ENCODE measurements at regions not wholly inside any gene's neighbourhood (a gene's known extent, or its start where the extent isn't known, plus 50 kb on each side); places are given as distances from the start of the nearest gene placed in this dataset.

DNA sequence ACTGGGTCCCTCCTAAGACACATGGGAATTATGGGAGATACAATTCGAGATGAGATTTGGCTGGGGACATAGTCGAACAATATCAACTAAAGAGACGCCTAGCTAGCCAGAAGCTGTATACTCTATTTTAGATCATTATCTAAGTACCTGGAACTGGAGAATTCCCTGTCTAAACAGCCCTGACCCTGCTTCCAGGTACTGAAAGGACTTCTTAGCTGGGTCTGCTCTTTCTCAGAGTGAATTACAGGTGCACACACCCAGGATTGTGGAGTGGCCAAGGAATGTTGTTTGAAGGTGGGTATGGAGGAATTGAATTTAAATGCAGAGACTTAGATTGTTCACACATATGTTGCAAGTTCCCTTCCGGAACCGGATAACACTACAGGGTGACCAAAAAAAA, 733.0 kb downstream of the RPS29 start:
- Histone ChIP-seq H3K36me3 (replicated peaks in 1 of 2; ENCODE audit: control insufficient read depth in 1 of 2, insufficient read depth in 2 of 2, low read length in 2 of 2) (no peaks in the 10 kb centered on the region), H3K9ac (ENCODE audit: insufficient read depth, low read length, poor library complexity, severe bottlenecking) (no peak overlapping the region), H3K4me2 (replicated peaks; ENCODE audit: extremely low read depth, low read length, poor library complexity, severe bottlenecking) (no peak overlapping the region), H3K4me3 (replicated peaks in 1 of 3; ENCODE audit: low read depth in 2 of 3, low read length in 3 of 3) (no peak overlapping the region), H4K20me1 (ENCODE audit: insufficient read depth, low read length) (no peaks in the 10 kb centered on the region), H3K4me1 (ENCODE audit: control insufficient read depth in 1 of 2, insufficient read depth in 2 of 2, low read length in 2 of 2) (no peaks in the 10 kb centered on the region), H3K27me3 (ENCODE audit: control insufficient read depth in 2 of 2, insufficient read depth in 2 of 2, low read length in 2 of 2) (no peaks in the 10 kb centered on the region), H3K27ac (ENCODE audit: low read depth in 1 of 2, low read length in 2 of 2) (no peak overlapping the region), H3K9me3 (replicated peaks in 1 of 2; ENCODE audit: control insufficient read depth in 1 of 2, insufficient read depth in 1 of 2, low read length in 2 of 2) (no peaks in the 10 kb centered on the region), H3K79me2 (ENCODE audit: insufficient read depth, low read length) (no peaks in the 10 kb centered on the region), H2AFZ (ENCODE audit: insufficient read depth, low read depth, low read length, poor library complexity, severe bottlenecking) (no peak overlapping the region)
- intact Hi-C loops (cut with micrococcal nuclease): no loop called here
- DNase-seq: no peak
- H3K4me1 Mint-ChIP-seq: no peaks in the 10 kb centered on the region
- TF ChIP-seq, protein P1, sequence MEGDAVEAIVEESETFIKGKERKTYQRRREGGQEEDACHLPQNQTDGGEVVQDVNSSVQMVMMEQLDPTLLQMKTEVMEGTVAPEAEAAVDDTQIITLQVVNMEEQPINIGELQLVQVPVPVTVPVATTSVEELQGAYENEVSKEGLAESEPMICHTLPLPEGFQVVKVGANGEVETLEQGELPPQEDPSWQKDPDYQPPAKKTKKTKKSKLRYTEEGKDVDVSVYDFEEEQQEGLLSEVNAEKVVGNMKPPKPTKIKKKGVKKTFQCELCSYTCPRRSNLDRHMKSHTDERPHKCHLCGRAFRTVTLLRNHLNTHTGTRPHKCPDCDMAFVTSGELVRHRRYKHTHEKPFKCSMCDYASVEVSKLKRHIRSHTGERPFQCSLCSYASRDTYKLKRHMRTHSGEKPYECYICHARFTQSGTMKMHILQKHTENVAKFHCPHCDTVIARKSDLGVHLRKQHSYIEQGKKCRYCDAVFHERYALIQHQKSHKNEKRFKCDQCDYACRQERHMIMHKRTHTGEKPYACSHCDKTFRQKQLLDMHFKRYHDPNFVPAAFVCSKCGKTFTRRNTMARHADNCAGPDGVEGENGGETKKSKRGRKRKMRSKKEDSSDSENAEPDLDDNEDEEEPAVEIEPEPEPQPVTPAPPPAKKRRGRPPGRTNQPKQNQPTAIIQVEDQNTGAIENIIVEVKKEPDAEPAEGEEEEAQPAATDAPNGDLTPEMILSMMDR (IDR thresholded peaks at IDR 0.05): no peak
- H3K4me3 Mint-ChIP-seq: no peak overlapping the region
- no peak overlapping the region for H3K27ac Mint-ChIP-seq
- 80% methylated on average over 1 of the region's 5 CpGs for WGBS (ENCODE audit: insufficient coverage)
- no peaks in the 10 kb centered on the region for H3K36me3 Mint-ChIP-seq
- no peaks in the 10 kb centered on the region for H3K27me3 Mint-ChIP-seq (ENCODE audit: low read depth in 3 of 3)
- H3K9me3 Mint-ChIP-seq: peaks cover 0 to 2% (median 0%) of the 10 kb centered on the region in 7 donors

DNA sequence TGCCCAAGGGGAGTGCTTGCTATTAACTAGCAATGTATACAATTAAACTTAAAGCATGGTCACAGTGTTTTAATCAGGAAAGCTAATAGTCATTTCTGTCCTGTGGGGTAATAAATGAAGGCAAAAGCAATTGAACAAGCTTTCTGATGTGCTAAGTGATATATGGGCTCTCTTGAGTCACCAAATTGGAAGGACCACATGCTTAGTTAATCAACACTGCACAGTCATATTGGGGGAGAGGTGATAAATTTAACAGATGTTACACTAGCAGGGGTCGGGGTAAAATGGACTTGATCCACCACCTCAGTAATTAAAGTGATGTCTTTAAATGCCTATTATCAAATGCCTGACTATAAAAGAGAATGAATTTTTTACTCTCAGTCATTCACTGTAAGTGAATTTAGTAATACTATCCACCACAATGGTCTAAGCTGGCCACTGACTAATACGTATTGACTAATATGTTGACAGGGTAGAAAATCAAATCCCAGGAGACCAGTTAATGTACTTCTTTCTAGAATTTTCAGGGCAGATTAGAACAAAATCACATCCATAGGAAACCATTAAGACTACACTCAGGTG, 736.3 kb downstream of the RPS29 start:
- no peak overlapping the region for H3K4me3 ChIP-seq (replicated peaks in 1 of 3; ENCODE audit: low read depth in 2 of 3, low read length in 3 of 3)
- Mint-ChIP-seq H3K36me3 (no peaks in the 10 kb centered on the region), H3K9me3 (peaks cover 0 to 4% (median 2%) of the 10 kb centered on the region in 7 donors), H3K27me3 (ENCODE audit: low read depth in 3 of 3) (peaks cover 0 to 2% (median 0%) of the 10 kb centered on the region in 3 donors), H3K4me3 (no peak overlapping the region), H3K4me1 (no peaks in the 10 kb centered on the region), H3K27ac (no peak overlapping the region)
- no CpG with 5 or more reads among the region's 2 CpGs for WGBS (ENCODE audit: insufficient coverage)
- no peak for DNase-seq
- no peaks in the 10 kb centered on the region for H3K27me3 ChIP-seq (ENCODE audit: control insufficient read depth in 2 of 2, insufficient read depth in 2 of 2, low read length in 2 of 2)
- H3K79me2 ChIP-seq (ENCODE audit: insufficient read depth, low read length): no peaks in the 10 kb centered on the region
- H3K36me3 ChIP-seq (replicated peaks in 1 of 2; ENCODE audit: control insufficient read depth in 1 of 2, insufficient read depth in 2 of 2, low read length in 2 of 2): no peaks in the 10 kb centered on the region
- no peaks in the 10 kb centered on the region for H3K4me1 ChIP-seq (ENCODE audit: control insufficient read depth in 1 of 2, insufficient read depth in 2 of 2, low read length in 2 of 2)
- no peak overlapping the region for H3K27ac ChIP-seq (ENCODE audit: low read depth in 1 of 2, low read length in 2 of 2)
- no peak overlapping the region for H3K9ac ChIP-seq (ENCODE audit: insufficient read depth, low read length, poor library complexity, severe bottlenecking)
- peaks cover 0 to 6% of the 10 kb centered on the region in 2 donors for H3K9me3 ChIP-seq (replicated peaks in 1 of 2; ENCODE audit: control insufficient read depth in 1 of 2, insufficient read depth in 1 of 2, low read length in 2 of 2)
- H3K4me2 ChIP-seq (replicated peaks; ENCODE audit: extremely low read depth, low read length, poor library complexity, severe bottlenecking): no peak overlapping the region
- H4K20me1 ChIP-seq (ENCODE audit: insufficient read depth, low read length): no peaks in the 10 kb centered on the region
- no peak overlapping the region for H2AFZ ChIP-seq (ENCODE audit: insufficient read depth, low read depth, low read length, poor library complexity, severe bottlenecking)
- TF ChIP-seq, protein P1 (IDR thresholded peaks at IDR 0.05): no peak
- intact Hi-C loops (cut with micrococcal nuclease): no loop called here
